Stimulated activated CD4-positive, alpha-beta T cell treated with anti-CD3 and anti-CD28 coated beads, TNF-alpha, amount 100 ng/mL, for 24 hours (primary cell): ENCODE measurements at regions not wholly inside any gene's neighbourhood (a gene's known extent, or its start where the extent isn't known, plus 50 kb on each side); places are given as distances from the start of the nearest gene placed in this dataset.
"Not testable (repeated sequence)": the region's sequence is repeated elsewhere in the genome, so short reads cannot be mapped to it uniquely, and the experiment has no call there.

Source experiments
- DNase-seq, 3 experiments: peaks; one replicate each; pipeline ENCODE4 v3.0.0-alpha.2; 2020; ENCODE audit warnings: low read depth in 3 of 3

DNA sequence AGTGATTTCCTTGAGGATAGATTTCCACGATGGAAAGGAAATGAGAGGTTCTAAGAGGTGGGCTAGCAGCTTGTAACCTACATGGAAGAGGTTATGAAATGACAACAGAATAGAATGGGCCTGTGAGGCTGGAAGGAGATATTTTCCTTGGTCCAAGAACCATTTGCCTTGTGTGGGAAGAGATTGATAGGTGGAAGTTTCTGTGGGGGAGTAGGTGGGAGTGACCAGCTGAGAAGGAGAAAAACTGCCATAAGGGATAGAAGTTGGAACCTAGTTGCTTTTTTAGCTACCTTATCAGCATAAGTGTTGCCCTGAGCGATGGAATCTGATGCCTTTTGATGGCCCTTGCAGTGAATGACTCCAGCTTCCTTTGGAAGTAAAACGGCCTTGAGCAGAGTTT is 60.4 kb upstream of the NAA35 start:
- DNase-seq: not testable (repeated sequence)

DNA sequence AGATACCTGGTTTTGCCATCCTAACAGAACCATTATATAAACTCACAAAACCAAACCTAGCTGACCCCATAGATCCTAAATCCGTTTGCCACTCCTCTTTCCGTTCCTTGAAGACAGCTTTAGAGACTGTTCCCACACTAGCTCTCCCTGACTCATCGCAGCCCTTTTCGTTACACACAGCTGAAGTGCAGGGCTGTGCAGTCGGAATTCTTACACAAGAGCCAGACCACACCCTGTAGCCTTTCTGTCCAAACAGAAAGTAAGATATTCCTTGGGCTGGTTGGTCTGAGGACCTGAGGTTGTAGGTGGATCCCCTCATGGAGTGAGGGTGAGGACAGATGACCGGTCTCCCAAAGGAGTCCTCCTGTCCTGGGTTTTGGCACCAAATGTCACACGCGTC is 56.7 kb upstream of the NAA35 start:
- DNase-seq: no peak

DNA sequence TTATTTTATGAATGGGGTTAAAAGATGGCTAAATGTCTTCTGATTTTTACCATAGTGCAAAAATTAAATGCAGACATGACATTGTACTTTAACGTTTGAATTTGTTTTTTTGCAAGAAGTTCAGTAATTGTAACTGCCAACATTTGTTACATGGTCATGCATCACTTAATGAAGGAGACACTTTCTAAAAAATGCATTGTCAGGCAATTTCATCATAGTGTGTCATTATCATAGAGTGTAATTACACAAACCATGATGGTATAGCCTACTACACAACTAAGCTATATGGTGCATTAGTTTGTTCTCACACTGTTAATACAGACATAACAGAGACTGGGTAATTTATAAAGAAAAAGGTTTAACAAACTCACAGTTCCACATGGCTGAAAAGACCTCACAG is 50.0 kb upstream of the NAA35 start:
- DNase-seq: no peak
